ENCODE measurements at regions not wholly inside any gene's neighbourhood (a gene's known extent, or its start where the extent isn't known, plus 50 kb on each side); places are given as distances from the start of the nearest gene placed in this dataset.

DNA sequence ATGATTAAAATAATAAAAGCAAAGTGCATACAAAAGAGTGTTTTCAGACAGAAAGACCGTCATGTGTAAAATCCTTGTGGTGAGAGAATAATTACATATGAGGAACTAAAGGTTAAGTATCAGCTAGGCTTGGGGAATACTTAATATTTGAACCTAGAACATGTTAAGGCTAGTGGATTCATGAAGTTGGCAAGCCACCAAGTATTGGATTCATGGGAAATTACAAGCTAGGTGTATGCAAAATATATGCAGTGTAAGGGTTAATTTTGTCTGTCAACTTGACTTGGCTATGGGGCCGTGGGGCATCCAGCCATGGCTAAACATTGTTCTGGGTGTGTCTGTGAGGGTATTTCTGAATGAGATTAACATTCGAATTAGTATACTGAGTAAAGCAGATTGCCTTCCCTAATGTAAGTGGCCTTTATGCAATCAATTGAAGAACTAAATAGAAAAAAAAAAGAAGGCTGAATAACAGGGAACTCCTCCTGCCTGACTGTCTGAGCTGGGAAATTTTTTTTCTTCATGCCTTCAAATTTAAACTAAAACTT lies 533.5 kb upstream of the KLF12 start:
- H3K27ac Mint-ChIP-seq: no peak overlapping the region
- CTCF ChIA-PET: no interaction called here
- H3K9me3 Mint-ChIP-seq: peaks cover 2% of the 10 kb centered on the region
- H3K4me3 Mint-ChIP-seq: no peak overlapping the region
- H3K4me1 Mint-ChIP-seq: peaks cover 10% of the 10 kb centered on the region
- POLR2A ChIA-PET: no interaction called here
- no peak for TF ChIP-seq ZBTB21 (CRISPR knock-in tag; IDR thresholded peaks at IDR 0.05; ENCODE audit: borderline replicate concordance)
- TF ChIP-seq GTF2I (CRISPR knock-in tag; conservative IDR thresholded peaks at IDR 0.05): no peak
- TF ChIP-seq NFE2L1 (CRISPR knock-in tag; IDR thresholded peaks at IDR 0.05): no peak
- TF ChIP-seq ATF1 (CRISPR knock-in tag; IDR thresholded peaks at IDR 0.05): no peak
- TF ChIP-seq MYBL2 (CRISPR knock-in tag; IDR thresholded peaks at IDR 0.05): no peak
- TF ChIP-seq ZNF416 (CRISPR knock-in tag; IDR thresholded peaks at IDR 0.05): no peak
- TF ChIP-seq ATF6 (CRISPR knock-in tag; IDR thresholded peaks at IDR 0.05): no peak
- TF ChIP-seq TEAD4 (CRISPR knock-in tag; IDR thresholded peaks at IDR 0.05): no peak
- TF ChIP-seq ATF3 (CRISPR knock-in tag; conservative IDR thresholded peaks at IDR 0.05): no peak
- no peak for TF ChIP-seq ZNF512 (CRISPR knock-in tag; IDR thresholded peaks at IDR 0.05; ENCODE audit: borderline replicate concordance)
- no peak for TF ChIP-seq TCF7 (CRISPR knock-in tag; IDR thresholded peaks at IDR 0.05; ENCODE audit: low read depth)
- TF ChIP-seq FOXJ3 (CRISPR knock-in tag; IDR thresholded peaks at IDR 0.05; ENCODE audit: borderline replicate concordance): no peak
- no peak for TF ChIP-seq TP53 (CRISPR knock-in tag; IDR thresholded peaks at IDR 0.05)
- TF ChIP-seq RORB (CRISPR knock-in tag; IDR thresholded peaks at IDR 0.05): no peak
- no peak for TF ChIP-seq USF1 (CRISPR knock-in tag; IDR thresholded peaks at IDR 0.05)
- TF ChIP-seq NFATC4 (CRISPR knock-in tag; IDR thresholded peaks at IDR 0.05): no peak
- TF ChIP-seq MXD4 (CRISPR knock-in tag; IDR thresholded peaks at IDR 0.05; ENCODE audit: borderline replicate concordance): no peak
- no peak for DNase-seq (ENCODE audit: low spot score)
- ATAC-seq: no peak
- H3K36me3 Mint-ChIP-seq: no peaks in the 10 kb centered on the region
- H3K27me3 Mint-ChIP-seq (ENCODE audit: low read depth): no peaks in the 10 kb centered on the region

DNA sequence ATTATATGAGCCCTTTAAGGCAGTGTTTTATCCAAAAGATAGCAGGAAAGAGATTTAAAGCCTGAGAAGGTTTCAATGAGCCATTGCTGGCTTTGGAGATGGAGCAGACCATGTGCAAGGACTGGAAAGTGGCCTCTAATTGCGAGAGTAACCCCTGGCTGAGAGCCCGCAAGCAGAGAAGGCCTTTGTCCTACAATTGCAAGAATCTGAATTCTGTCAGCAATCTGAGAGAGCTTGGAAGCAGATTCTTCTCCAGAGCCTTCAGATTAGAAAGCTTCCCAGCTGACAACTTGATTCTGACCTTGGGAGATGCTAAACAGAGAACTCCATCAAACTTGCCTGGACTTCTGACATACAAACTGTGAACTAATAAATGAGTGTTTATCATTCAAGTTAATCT lies 528.7 kb upstream of the KLF12 start:
- Mint-ChIP-seq H3K4me1 (peaks cover 10% of the 10 kb centered on the region), H3K27me3 (ENCODE audit: low read depth) (no peaks in the 10 kb centered on the region), H3K36me3 (no peaks in the 10 kb centered on the region), H3K9me3 (peaks cover 9% of the 10 kb centered on the region; the same call in 1 of the 2 replicates), H3K4me3 (no peak overlapping the region), H3K27ac (no peak overlapping the region)
- ATAC-seq (no peak), DNase-seq (ENCODE audit: low spot score) (no peak)
- POLR2A ChIA-PET: no interaction called here
- TF ChIP-seq ZBTB21 (CRISPR knock-in tag; IDR thresholded peaks at IDR 0.05; ENCODE audit: borderline replicate concordance) (no peak), RELA (CRISPR knock-in tag; IDR thresholded peaks at IDR 0.05; ENCODE audit: borderline replicate concordance) (no peak), ZNF512 (CRISPR knock-in tag; IDR thresholded peaks at IDR 0.05; ENCODE audit: borderline replicate concordance) (no peak), NFYB (CRISPR knock-in tag; conservative IDR thresholded peaks at IDR 0.05; ENCODE audit: low read depth) (no peak), ZNF416 (CRISPR knock-in tag; IDR thresholded peaks at IDR 0.05) (no peak), ZNF219 (CRISPR knock-in tag; IDR thresholded peaks at IDR 0.05; ENCODE audit: borderline replicate concordance) (no peak), NFATC4 (CRISPR knock-in tag; IDR thresholded peaks at IDR 0.05) (no peak), PREB (CRISPR knock-in tag; IDR thresholded peaks at IDR 0.05; ENCODE audit: borderline replicate concordance) (no peak), CBFB (CRISPR knock-in tag; IDR thresholded peaks at IDR 0.05; ENCODE audit: low read depth) (no peak), ZNF396 (CRISPR knock-in tag; IDR thresholded peaks at IDR 0.05; ENCODE audit: borderline replicate concordance) (no peak), KAT7 (CRISPR knock-in tag; IDR thresholded peaks at IDR 0.05; ENCODE audit: borderline replicate concordance) (no peak)
- TF ChIP-seq, protein P1, sequence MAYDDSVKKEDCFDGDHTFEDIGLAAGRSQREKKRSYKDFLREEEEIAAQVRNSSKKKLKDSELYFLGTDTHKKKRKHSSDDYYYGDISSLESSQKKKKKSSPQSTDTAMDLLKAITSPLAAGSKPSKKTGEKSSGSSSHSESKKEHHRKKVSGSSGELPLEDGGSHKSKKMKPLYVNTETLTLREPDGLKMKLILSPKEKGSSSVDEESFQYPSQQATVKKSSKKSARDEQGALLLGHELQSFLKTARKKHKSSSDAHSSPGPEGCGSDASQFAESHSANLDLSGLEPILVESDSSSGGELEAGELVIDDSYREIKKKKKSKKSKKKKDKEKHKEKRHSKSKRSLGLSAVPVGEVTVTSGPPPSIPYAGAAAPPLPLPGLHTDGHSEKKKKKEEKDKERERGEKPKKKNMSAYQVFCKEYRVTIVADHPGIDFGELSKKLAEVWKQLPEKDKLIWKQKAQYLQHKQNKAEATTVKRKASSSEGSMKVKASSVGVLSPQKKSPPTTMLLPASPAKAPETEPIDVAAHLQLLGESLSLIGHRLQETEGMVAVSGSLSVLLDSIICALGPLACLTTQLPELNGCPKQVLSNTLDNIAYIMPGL (CRISPR knock-in tag; IDR thresholded peaks at IDR 0.05): no peak
- CTCF ChIA-PET: no interaction called here

Data from WTC11 (cell line).